ENCODE measurements at regions not wholly inside any gene's neighbourhood (a gene's known extent, or its start where the extent isn't known, plus 50 kb on each side); places are given as distances from the start of the nearest gene placed in this dataset.

DNA sequence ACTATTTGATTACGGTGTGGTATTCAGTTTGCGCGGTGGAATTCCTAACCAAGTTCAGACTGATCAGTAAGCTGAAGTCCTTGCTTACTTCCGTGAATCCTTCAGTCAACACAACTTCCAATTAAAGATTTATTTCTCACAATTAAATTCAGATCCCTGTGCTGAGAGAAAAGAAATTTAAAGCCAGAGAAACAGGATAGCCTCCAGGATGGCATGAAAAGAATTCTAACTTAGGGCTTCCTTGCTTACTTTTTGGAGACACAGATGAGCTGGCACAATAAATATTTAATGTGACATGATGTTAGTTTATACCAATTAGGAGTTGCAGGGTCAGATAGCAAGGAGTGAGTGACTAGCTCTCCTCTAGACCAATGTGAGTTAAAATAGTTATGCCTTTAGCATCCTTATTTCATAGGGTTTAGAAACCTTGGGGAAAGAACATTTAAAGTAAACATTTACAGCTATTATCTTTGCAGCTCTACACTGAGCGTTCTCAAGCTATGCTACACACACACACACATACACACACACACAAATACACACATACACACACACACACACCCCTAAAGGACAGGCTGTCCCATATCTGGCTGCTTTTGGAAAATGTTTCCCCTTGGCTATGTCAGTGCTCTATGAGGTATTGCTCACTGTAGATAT lies 151.0 kb downstream of the TRIB2 start:
- no peaks in the 10 kb centered on the region for H3K9me3 ChIP-seq (ENCODE audit: severe bottlenecking)
- TF ChIP-seq, protein P1, sequence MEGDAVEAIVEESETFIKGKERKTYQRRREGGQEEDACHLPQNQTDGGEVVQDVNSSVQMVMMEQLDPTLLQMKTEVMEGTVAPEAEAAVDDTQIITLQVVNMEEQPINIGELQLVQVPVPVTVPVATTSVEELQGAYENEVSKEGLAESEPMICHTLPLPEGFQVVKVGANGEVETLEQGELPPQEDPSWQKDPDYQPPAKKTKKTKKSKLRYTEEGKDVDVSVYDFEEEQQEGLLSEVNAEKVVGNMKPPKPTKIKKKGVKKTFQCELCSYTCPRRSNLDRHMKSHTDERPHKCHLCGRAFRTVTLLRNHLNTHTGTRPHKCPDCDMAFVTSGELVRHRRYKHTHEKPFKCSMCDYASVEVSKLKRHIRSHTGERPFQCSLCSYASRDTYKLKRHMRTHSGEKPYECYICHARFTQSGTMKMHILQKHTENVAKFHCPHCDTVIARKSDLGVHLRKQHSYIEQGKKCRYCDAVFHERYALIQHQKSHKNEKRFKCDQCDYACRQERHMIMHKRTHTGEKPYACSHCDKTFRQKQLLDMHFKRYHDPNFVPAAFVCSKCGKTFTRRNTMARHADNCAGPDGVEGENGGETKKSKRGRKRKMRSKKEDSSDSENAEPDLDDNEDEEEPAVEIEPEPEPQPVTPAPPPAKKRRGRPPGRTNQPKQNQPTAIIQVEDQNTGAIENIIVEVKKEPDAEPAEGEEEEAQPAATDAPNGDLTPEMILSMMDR (IDR thresholded peaks at IDR 0.05; ENCODE audit: low read depth, low read length): no peak

DNA sequence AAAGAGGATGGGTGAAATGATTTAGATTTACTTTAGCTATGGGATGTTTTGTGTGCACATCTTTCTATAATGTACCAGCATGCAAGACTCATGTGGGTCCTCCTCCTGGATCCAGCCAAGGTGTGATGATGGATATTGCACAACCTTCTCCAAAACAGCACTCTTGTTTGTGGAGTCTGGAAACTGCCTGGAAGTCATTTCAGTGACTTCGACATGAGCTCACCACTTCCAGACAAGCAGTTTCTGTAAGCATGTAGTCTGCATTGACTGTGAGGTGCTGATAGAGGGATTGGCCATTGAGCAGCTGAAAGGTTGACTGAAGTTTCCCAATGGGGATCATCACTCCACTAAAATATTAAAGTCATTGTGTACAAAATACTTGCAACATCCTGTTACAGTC lies 154.0 kb downstream of the TRIB2 start:
- H3K27ac ChIP-seq: no peak overlapping the region
- TF ChIP-seq, protein P1 (IDR thresholded peaks at IDR 0.05; ENCODE audit: low read depth, low read length): no peak
- H3K9me3 ChIP-seq (ENCODE audit: severe bottlenecking): no peaks in the 10 kb centered on the region
- H3K36me3 ChIP-seq: no peaks in the 10 kb centered on the region
- DNase-seq: no peak
- no peaks in the 10 kb centered on the region for H3K27me3 ChIP-seq (ENCODE audit: insufficient read depth, low read depth, severe bottlenecking)
- no peak overlapping the region for H3K4me3 ChIP-seq (ENCODE audit: low read depth, low read length)

More for the DNA sequence above, 151.0 kb downstream of the TRIB2 start:
- DNase-seq: no peak
- no peaks in the 10 kb centered on the region for H3K27me3 ChIP-seq (ENCODE audit: insufficient read depth, low read depth, severe bottlenecking)
- no peaks in the 10 kb centered on the region for H3K36me3 ChIP-seq
- H3K4me3 ChIP-seq (ENCODE audit: low read depth, low read length): no peak overlapping the region
- no peak overlapping the region for H3K27ac ChIP-seq

DNA sequence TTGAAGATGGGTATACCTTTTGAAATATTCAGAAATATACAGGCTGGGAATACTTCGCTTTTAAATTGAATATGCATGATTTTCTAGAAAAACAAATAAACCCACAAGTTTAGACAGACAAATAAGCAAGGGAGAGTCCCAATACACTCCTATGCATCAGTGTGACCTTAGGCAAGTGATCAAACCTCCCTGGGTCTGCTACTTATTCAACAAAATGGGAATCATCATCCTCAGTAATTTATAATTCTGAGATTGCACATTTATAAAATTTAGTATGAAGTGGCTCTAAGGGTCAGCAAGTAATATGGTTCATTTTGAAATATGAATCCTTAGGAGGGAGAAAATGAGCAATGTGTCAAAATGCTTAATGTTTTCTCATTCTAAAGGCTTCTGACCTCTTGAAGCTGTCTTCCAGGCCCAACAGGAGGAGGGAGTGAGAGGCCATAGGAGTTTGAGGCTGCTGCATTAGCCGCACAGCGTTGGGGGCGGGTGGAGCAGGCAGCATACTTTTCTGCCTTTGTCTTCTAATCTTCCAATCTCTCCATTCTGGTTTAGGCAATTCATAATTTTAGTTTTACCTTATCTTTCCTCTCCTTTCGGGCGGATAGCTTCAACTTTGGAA lies 155.1 kb downstream of the TRIB2 start:
- no peak overlapping the region for H3K4me3 ChIP-seq (ENCODE audit: low read depth, low read length)
- TF ChIP-seq, protein P1 (IDR thresholded peaks at IDR 0.05; ENCODE audit: low read depth, low read length): no peak
- no peaks in the 10 kb centered on the region for H3K27me3 ChIP-seq (ENCODE audit: insufficient read depth, low read depth, severe bottlenecking)
- H3K36me3 ChIP-seq: no peaks in the 10 kb centered on the region
- DNase-seq: no peak
- H3K27ac ChIP-seq: no peak overlapping the region
- peaks cover 2% of the 10 kb centered on the region for H3K9me3 ChIP-seq (ENCODE audit: severe bottlenecking)

DNA sequence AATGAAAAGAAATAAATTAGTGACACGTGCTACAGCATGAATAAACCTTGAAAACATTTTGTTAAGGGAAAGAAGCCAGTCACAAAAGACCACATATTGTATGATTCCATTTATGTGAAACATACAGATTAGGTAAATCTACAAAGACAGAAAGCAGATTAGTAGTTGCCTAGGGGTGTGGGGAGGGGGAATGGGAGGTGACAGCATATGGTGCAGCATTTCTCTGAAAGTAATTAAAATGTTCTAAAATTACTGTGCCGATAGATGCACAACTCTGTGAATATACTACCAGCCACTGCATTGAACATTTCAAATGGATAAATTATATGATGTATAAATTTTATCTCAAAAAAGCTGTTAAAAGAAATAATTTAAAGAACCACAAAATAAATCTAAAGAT lies 161.0 kb downstream of the TRIB2 start:
- TF ChIP-seq, protein P1 (IDR thresholded peaks at IDR 0.05; ENCODE audit: low read depth, low read length): no peak
- Histone ChIP-seq H3K27ac (peak overlapping the region; percentile 35), H3K9me3 (ENCODE audit: severe bottlenecking) (peaks cover 2% of the 10 kb centered on the region), H3K4me3 (ENCODE audit: low read depth, low read length) (no peak overlapping the region), H3K36me3 (no peaks in the 10 kb centered on the region), H3K27me3 (ENCODE audit: insufficient read depth, low read depth, severe bottlenecking) (no peaks in the 10 kb centered on the region)
- peak; percentile 72 for DNase-seq

DNA sequence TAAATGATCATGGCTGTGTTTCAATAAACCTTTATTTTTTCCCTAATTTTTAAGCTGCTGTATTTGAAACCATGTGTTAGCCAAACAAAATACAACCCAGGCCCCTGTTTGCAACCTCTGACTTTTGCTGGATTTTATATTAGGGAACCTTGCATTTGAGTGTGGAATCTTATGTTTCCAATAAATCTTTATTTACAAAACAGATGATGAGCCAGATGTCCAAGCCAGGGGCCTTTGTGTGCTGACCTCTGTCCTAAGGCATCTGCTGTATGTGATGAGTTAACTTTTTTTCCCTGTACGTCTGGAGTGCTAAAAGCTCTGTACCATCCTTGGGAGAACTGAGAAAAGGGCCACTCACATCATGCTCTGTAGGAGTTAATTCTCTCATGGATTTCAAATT lies 162.9 kb downstream of the TRIB2 start:
- Histone ChIP-seq H3K9me3 (ENCODE audit: severe bottlenecking) (peaks cover 2% of the 10 kb centered on the region), H3K27me3 (ENCODE audit: insufficient read depth, low read depth, severe bottlenecking) (no peaks in the 10 kb centered on the region), H3K27ac (no peak overlapping the region), H3K36me3 (no peaks in the 10 kb centered on the region), H3K4me3 (ENCODE audit: low read depth, low read length) (no peak overlapping the region)
- no peak for DNase-seq
- TF ChIP-seq, protein P1 (IDR thresholded peaks at IDR 0.05; ENCODE audit: low read depth, low read length): no peak
